ENCODE measurements at regions not wholly inside any gene's neighbourhood (a gene's known extent, or its start where the extent isn't known, plus 50 kb on each side); places are given as distances from the start of the nearest gene placed in this dataset.
"Not testable (repeated sequence)": the region's sequence is repeated elsewhere in the genome, so short reads cannot be mapped to it uniquely, and the experiment has no call there.

DNA sequence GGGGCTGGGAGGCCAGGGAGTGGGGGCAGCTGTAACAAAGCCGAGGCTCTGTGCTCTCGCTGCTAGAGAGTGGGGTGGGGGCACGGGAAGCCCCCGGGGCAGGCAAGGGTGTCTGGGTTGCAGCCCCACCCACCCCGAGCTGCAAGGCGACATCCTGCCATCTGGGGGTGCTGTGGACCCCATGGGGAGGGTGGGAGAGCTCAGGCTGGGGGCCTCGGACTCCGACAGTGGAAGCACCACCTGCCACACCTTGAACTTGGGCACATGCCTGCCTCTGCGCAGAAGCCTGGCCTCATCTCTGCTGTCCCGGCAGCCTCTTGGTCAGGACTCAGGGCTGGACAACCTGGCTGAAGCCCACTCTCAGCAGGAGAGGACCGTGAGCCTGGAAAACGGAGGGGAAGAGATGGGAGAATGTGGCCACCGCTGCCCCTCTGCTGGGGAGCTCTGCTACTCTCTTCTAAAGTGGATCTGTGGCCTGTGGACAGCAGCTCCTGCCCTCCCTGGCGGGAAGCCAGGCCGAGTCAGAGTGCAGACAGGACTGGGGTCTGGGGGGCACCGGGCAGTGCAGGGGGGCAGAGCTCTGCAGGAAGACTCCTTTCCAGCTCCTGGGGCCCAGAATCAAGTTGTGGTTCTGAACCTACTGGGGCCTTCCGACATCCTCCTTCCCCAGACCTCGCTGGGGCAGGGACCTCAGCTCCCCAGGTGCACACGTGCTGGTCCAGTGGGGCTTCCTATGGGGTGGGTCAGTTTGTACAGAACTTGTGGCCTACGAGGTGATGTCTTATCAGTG is 207.2 kb downstream of the BANP start:
- TF ChIP-seq, protein P1, sequence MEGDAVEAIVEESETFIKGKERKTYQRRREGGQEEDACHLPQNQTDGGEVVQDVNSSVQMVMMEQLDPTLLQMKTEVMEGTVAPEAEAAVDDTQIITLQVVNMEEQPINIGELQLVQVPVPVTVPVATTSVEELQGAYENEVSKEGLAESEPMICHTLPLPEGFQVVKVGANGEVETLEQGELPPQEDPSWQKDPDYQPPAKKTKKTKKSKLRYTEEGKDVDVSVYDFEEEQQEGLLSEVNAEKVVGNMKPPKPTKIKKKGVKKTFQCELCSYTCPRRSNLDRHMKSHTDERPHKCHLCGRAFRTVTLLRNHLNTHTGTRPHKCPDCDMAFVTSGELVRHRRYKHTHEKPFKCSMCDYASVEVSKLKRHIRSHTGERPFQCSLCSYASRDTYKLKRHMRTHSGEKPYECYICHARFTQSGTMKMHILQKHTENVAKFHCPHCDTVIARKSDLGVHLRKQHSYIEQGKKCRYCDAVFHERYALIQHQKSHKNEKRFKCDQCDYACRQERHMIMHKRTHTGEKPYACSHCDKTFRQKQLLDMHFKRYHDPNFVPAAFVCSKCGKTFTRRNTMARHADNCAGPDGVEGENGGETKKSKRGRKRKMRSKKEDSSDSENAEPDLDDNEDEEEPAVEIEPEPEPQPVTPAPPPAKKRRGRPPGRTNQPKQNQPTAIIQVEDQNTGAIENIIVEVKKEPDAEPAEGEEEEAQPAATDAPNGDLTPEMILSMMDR (IDR thresholded peaks at IDR 0.05; ENCODE audit: low read length): not testable (repeated sequence)
- not testable (repeated sequence) for TF ChIP-seq EZH2 (IDR thresholded peaks at IDR 0.05; ENCODE audit: borderline replicate concordance, low read length)

Measured in OCI-LY1 (cell line).